Globus pallidus (tissue), 1 donor: ENCODE measurements at regions not wholly inside any gene's neighbourhood (a gene's known extent, or its start where the extent isn't known, plus 50 kb on each side); places are given as distances from the start of the nearest gene placed in this dataset.
"Not testable (repeated sequence)": the region's sequence is repeated elsewhere in the genome, so short reads cannot be mapped to it uniquely, and the experiment has no call there.

Experiments
- DNase-seq: peaks from one replicate; pipeline ENCODE4 v3.0.0-alpha.2; 2015; ENCODE audit warnings: low spot score

DNA sequence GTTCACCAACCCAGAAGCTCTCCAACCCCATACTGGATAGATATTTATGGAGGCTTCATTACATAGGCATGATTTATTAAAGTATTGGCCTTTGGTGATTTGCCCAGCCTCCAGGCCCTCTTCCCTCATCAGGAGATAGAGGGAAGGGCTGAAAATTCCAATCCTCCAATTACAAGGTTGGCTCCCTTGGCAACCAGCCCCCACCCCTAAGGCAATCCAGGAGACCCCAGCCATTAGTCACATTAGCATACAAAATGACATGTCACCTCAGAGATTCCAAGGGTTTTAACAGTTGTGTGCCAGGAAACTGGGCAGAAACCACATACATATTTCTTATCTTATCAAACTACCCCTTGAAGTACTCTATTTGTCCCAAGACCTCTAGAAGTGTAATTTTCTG, 210.0 kb downstream of the HINT1 start:
- no peak for DNase-seq

DNA sequence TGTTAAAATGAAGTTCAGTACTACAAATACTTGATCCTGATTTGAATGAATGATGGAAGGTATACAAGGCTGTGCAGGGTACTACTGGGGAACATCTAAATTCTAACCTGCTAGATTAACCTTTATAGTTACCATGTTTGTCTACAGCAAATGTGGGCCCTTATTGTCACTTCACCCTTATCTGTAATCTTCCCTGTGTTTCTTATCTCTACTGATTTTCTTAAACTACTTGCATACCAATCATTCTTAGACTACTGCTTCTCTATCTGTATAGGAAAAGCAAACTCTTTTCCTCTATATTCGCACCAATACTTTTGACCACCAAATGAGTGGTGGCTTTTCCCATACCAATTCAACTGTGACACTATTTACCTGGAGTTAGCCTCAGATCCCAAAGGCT, 210.7 kb downstream of the HINT1 start:
- DNase-seq: no peak

DNA sequence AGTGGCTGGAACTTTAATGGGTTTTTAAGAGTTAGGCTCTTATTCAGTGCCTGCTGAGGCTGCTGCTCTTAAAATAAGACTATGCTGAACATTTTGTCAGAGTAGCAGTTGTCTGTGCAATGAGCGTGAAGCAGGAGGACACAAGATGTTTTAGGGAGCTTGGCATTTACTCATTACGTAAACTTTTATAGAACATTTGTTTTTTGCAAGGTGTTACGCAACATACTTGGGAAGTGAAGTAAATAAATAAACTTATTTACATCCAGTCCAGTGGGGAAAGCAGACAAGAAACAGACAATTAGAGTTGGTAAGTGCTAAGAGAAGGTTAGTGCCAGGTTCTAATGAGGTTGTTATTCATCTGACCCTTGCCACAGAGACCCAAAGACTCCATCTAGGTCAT, 226.0 kb downstream of the HINT1 start:
- DNase-seq: no peak

DNA sequence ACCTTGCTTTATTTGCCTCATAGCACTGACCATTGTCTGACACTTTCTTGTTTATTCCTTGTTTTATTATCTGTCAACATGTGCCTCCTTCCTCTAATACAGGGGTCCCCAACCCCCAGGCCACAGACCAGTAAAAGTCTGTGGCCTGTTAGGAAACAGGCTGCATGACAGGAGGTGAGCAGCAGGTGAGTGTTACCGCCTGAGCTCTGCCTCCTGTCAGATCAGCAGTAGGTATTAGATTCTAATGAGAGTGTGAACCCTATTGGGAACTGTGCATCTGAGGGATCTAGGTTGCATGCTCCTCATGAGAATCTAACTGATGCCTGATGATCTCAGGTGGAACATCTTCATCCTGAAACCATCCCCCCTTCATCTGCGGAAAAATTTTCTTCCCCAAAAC, 228.0 kb downstream of the HINT1 start:
- no peak for DNase-seq

DNA sequence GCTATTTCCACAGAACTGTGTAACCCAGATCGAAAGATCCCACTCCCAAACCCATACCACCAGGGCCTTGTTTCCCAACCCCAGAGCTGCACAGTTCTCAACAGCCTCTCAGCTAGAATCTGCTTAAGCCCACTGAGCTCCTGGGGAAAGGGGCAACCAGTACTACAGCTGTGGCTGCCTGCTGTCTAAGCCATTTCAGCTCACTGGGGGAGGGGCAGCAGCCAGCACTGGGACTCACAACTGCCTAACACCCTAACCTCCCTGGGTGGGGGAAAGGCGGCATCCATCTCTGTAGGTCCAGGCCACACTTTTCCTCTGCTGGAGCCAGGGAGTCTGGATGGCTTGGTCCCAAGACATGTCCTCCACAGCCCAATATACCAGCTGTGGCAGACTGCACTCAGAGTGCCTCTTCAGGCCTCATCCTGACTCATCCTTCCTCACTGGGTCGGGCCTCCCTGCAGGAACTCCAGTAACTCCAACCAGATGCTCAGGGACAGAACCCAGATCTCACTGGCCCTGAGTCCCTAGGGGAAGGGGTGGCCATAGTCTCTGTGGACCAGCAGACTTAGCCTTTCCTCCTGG, 241.4 kb downstream of the HINT1 start:
- DNase-seq: no peak

DNA sequence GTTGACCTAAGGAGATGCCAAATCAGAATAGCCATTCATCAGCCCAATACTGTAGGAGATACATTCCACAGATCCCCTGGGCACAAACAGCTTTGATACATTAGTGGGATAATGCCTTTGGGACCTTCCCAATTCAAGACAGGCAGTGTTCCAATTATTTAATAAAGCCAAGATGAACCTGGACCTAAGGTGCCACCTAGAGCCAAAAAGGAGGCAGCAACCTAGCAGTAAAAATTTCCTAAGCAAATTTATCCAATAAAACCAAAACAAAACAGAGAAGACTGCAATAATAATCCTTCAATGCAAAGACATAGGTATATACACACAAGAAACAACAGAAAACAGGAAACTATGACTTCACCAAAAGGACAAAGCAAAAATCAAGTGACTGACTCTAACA, 253.0 kb downstream of the HINT1 start:
- no peak for DNase-seq

DNA sequence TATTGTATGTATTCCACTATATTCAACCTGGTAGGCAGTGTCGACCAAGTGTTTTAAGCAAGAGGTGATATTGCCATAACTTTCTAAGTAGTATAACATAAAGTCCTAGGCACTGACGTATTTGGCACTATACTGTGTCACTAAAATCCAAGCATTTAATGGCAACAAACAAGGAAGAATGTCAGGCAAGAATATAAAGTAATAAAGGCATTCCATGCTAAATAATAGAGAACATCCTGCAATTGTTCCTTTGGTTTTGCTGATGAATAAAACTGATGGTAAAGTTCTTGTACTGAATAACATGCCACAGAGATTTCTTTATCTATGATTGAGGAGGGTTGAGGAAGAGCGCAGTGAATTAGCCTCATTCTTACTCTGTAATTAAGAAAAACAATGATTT, 256.9 kb downstream of the HINT1 start:
- no peak for DNase-seq

DNA sequence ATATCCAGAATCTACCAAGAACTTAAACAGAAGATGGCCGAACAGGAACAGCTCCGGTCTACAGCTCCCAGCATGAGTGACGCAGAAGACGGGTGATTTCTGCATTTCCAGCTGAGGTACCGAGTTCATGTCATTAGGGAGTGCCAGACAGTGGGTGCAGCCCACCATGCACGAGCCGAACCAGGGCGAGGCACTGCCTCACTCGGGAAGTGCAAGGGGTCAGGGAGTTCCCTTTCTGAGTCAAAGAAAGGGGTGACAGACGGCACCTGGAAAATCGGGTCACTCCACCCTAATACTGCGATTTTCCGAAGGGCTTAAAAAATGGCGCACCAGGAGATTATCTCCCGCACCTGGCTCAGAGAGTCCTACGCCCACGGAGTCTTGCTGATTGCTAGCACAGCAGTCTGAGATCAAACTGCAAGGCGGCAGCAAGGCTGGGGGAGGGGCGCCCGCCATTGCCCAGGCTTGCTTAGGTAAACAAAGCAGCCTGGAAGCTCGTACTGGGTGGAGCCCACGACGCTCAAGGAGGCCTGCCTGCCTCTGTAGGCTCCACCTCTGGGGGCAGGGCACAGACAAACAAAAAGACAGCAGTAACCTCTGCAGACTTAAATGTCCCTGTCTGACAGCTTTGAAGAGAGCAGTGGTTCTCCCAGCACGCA, 267.4 kb downstream of the HINT1 start:
- DNase-seq: not testable (repeated sequence)

DNA sequence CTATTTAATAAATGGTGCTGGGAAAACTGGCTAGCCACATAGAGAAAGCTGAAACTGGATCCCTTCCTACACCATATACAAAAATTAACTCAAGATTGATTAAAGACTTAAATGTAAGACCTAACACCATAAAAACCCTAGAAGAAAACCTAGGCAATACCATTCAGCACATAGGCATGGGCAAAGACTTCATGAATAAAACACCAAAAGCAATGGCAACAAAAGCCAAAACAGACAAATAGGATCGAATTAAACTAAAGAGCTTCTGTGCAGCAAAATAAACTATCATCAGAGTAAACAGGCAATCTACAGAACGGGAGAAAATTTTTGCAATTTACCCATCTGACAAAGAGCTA, 267.9 kb downstream of the HINT1 start:
- not testable (repeated sequence) for DNase-seq

DNA sequence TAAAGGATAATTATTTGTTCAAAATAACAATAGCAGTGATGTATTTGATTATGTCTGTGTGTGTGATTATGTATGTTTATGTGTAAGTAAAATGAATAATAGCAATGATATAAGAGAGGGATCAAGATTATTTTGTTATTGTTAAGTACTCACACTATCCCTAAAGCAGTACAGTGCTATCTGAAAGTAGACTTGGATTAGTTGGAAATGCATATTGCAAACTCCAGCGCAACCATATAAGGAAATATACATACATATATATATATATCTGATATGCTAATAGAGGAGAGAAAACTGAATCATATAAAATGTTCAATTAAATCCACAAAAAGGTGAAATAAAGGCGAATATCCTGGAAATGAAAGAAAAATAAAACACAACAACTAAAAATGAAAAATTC, 268.4 kb downstream of the HINT1 start:
- no peak for DNase-seq

DNA sequence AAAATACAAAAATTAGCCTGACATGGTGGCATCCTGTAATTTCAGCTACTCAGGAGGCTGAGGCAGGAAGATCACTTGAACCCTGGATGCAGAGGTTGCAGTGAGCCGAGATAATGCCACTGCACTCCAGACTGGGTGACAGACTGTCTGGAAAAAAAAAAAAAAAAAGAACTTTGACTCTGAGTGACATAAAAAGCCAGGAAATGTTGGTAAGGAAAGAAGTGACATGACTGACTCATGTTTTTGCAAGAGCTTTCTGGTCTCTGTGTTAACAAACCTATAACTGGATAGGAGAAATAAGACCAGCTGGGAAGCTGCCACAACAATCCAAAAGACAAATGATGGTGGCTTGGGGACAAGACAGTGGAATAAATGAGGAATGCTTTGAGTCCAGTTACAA, 272.1 kb downstream of the HINT1 start:
- DNase-seq: no peak

DNA sequence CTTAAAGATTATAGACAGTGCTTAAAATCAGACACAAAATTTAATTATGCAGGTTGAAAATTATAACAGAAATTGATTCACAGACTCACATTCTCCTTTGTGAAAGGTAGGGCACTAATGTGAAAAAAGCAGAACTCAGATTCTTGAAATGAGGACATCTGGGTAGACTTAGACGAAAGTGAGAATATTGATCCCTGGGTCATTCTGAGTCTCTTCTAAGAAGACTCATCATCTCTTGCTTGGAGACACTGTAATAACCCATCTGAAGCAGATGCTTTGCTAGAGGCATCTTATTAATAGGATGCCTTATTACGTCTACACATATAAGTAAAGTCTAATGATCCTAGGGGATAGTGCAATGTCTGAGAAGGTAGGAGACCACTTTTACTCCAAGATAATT, 274.4 kb downstream of the HINT1 start:
- DNase-seq: no peak

DNA sequence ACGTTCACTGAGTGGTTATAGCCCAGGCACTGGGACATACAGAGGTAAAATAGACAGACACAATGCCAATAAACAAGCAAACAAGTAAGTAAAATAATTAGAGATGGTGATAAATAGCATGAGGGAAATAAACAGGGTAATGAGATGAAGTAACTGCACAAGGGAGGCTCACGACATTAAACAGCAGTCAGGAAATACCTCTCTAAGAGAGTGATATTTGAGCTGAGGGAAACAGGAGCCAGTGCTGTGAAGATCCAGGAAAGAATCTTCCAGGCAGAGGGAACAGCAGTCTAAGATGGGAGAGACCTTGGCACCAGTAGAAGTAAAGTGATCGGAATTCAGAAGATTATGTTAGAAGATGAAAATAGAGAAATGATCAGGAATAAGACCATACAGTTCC, 279.4 kb downstream of the HINT1 start:
- DNase-seq: no peak

DNA sequence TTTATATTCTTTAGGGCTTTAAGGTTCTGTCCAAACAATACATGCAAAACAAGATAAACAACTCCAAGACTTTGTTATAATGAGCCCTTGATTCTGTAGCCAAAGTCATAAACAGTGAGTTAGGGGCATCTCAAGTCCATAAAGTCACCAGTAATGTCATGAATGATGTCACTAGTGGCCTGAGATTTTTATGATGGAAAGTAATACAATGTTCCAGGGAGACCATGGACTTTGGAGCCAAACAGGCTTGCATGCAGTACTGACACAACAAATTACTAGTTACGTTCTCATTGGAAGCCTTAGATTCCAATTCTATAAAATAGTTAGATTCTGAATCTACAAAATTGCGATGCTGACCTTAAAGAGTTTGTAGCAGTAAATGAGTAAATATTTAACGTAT, 280.0 kb downstream of the HINT1 start:
- DNase-seq: no peak

DNA sequence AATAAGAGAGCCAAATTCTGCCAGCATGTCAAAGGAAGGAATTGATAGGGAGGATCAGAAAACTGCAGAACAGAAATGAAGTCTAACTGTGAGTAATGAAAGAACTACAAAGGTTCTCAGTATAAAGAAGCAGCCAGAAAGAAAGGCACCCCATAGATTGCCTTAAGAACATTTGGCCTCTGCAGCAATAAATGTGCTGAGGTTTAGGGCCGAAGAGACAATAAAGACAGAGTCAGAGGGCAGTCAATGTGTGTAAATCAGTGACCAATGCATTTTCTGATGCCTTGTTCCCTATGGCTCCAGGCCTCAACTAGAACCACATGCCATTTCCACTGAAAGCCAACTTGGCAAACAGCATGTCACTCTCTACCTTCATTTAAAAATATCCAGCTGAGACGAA, 281.0 kb downstream of the HINT1 start:
- no peak for DNase-seq

DNA sequence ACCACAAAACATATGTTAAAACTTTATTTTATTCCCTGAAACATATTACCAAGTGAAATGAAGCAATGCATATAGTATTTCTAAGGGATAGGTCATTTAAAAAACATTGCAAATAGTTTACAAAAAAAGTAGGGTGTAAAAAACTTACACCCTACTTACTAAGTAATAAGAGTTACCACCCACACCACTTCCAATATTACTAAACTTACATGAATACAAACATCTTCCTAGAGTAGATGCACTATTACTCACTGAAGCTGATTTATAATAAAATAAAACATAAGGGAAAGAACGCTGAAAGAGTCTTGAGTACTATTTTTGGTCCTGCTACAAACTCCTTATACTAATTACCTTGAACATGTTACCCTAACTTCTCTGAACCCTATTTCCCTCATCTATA, 289.4 kb downstream of the HINT1 start:
- DNase-seq: no peak

DNA sequence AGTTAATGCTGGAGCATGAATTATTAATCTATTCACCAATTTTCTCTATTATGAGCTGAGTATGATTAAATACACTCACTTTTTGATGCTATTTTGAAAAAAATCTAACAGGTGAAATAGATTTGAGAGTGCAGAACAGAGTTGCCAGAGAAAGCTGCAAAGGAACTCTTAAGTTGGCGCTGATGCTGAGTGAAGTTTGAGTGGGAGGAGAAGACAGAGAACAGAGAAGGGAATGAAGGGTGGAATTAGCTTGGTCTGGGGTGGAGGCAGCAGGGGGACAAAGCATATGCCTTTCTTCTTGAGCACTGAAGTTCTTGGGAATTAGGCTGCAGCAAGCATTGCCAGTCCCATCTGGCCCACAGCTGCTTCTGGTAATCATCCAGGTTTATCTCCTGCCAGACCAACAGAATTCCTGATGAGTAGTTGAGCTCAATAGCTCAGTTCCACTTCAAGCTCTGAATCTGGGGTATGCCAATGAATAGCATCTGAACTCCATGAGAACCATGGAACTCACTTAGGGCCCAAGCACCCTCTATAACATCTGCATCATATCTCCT, 290.1 kb downstream of the HINT1 start:
- DNase-seq: no peak

DNA sequence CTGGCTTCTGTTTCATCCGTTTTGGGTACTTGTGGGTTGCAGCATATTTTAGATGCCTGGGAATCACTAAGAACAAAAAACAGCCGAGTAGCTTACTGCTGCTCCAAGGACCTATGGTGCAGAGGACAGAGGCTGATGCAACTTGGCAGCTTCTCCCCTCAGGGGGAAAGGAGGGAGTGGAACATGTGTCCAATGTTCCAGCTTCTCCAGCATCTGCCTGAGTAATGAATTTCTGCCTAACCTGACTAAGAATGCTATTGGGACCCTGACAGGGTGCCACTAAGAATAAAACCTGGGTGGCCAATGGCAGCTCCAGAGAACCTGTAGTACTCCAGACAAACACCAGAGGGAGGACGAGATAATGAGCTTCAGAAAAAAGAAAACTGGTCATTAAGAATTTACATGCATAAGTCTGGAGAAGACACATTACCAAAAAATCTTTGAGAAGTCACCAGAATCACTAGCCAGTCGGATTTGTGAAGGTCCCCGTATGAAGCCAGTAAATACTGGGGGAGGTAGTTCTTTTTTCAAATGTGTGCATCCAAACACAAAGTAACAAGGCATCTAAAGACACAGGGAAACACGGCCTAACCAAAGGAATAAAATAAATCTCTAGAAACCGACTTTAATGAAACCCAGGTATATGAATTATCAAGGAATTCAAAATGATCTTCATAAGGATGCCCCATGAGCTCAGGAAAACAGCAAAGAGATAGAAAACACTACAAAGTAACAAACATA, 293.5 kb downstream of the HINT1 start:
- DNase-seq: no peak

DNA sequence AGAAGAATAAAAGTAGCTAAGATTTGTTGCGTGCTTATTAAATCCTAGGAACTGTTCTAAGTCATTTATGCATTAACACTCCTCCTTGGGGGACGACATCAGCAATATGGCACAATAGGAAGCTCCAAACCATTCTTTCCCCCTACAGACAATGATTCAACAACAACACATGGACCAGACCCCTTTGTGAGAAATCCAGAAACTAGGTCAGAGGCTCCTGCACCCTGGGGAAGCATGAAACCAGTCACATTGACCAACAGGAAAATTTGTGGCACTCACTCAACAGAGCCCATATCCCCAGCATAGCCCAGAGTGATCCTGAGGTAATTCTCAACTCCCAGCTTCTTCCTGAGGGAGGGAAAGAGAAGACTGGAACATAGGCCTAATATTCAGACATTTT, 294.4 kb downstream of the HINT1 start:
- DNase-seq: no peak

DNA sequence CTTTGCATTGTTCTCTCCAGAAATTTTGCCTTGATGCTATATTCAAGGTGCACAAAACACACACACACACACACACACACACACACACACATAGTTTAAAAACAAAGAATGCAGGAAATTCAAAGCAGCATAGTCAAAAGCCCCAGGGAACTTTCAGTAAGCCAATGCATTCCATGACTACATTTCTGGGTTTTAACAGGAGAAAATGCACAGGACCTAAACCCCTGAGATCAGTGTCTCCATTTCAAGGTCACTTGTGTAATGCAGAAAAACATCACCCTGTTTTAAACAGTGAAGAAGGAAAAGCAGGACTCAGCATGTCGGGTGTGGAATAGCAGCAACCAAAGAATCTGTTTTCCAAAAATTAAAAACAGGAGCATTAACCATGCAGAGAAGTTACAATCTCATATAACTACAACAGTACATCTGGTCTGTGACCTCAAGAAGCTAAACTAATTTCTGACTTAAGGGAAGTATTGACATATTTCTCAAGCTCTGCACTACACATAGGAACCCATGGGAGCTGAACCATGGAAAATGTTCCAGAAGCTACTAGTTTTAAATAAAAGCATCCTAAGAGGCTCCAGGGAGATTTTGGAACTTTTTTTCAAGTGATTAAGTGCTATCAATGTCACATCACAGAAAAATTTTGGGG, 296.7 kb downstream of the HINT1 start:
- DNase-seq: no peak

DNA sequence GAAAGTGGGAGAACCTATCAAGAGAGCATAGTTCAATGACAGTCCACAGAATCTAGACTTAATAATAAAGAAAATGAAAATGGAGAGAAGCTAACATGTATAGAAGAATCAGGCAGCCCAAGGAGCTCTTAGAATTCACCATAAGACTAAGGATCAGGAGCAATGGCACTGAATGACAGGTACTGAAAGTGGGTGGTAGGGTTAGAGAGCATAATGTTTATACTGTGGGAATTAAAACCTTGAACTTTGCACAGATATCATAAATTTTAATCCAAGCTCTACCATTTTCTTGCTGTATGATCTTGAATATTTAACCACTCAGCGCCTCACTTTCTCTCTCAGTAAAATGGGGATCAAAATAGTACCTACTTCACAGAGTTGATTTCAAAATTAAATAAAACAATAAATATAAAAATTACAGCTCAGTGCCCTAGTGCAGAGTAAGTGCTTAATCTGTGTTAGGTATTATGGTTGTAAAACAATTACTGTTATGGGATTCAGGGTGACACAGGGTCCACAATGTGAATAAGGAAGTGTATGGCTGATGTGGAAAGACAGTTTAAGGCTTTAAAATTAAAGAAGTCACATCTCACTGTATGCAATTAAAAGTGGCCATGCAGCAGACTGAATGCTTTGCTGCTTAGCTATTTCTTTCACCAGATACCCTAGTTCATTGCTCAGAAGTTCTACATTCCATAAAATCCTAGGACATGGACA, 319.8 kb downstream of the HINT1 start:
- no peak for DNase-seq
